GM12873 (cell line): ENCODE measurements at regions not wholly inside any gene's neighbourhood (a gene's known extent, or its start where the extent isn't known, plus 50 kb on each side); places are given as distances from the start of the nearest gene placed in this dataset.

Experiments used
- CTCF ChIP-seq: IDR thresholded peaks from 2 replicates; pipeline ENCODE4 v1.5.1; 2012; ENCODE audit warnings: low read depth, mild to moderate bottlenecking, moderate library complexity, low read length, control low read depth; ENCODE audit not compliant: insufficient read depth; ENCODE audit errors: missing control alignments

- TF ChIP-seq CTCF, result no peak
Measured at GRCh38 chr1:69312055-69312732, 255.5 kb upstream of the LRRC7 start.

- no peak for TF ChIP-seq CTCF
Measured at GRCh38 chr1:69313118-69313517, 254.6 kb upstream of the LRRC7 start.

GRCh38 chr1:69315416-69315815 is 252.3 kb upstream of the LRRC7 start:
- TF ChIP-seq CTCF, result no peak

- TF ChIP-seq CTCF, result no peak
Measured at GRCh38 chr1:69315823-69316222, 251.9 kb upstream of the LRRC7 start.

GRCh38 chr1:69319287-69319686 is 248.4 kb upstream of the LRRC7 start:
- TF ChIP-seq CTCF, result no peak

- TF ChIP-seq CTCF, result no peak
Measured at GRCh38 chr1:69320757-69321211, 246.9 kb upstream of the LRRC7 start.

- no peak for TF ChIP-seq CTCF
Measured at GRCh38 chr1:69321311-69321710, 246.4 kb upstream of the LRRC7 start.
